AG09319 (cell line): ENCODE measurements at regions not wholly inside any gene's neighbourhood (a gene's known extent, or its start where the extent isn't known, plus 50 kb on each side); places are given as distances from the start of the nearest gene placed in this dataset.
"Not testable (repeated sequence)": the region's sequence is repeated elsewhere in the genome, so short reads cannot be mapped to it uniquely, and the experiment has no call there.

Experiments used
- DNase-seq: peaks from one replicate; pipeline ENCODE4 v3.0.0-alpha.2; 2010; ENCODE audit warnings: low read depth; ENCODE audit errors: extremely low read depth
- CTCF ChIP-seq: IDR thresholded peaks from 2 replicates; pipeline ENCODE4 v1.5.1; 2011; ENCODE audit warnings: low read depth, mild to moderate bottlenecking, inconsistent platforms, low read length, moderate library complexity

DNA sequence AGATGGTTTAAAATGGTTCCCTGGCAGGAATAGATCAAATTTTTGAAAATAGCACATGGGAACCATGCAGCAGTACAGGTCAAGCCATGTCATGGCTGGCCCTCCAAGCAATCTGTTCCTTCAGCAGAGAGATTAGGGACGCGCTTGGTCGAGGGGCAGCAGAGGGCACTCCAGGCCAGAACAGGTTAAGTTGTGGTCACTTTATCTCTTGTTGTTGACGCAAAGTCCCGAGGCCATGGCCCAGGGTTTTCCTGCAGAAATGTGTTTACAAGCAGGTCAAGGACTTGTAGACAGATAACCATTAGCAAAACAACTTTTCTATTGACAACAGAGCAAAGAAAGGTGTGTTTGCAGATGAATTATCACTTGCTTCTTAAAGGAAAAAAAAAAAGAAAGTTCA lies 570.0 kb upstream of the NR2F2 start:
- DNase-seq: no peak
- peak; percentile 7; the same call in 1 of the 2 replicates for TF ChIP-seq CTCF

GRCh38 chr15:95761501-95762165 lies 568.9 kb upstream of the NR2F2 start:
- DNase-seq: no peak

DNA sequence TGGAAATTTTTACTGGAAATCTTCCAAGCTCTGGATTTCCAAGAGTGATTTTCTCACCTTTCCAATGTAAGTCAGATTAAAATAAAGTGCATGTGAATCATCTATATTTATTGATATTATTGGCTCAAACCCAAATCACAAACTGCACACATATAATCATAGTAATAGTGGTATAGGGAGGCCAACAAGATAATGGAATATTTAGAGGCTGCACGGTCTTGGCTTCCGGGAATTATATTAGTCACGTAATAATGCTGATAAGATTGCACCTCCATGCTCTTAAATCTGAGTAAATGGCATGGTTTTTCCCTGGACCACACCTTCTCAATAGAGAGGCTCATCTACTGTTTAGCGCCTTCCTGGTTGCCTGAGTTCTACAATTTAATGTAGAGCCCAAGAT lies 567.1 kb upstream of the NR2F2 start:
- no peak for DNase-seq
- no peak for TF ChIP-seq CTCF

More at GRCh38 chr15:95761501-95762165, 568.9 kb upstream of the NR2F2 start:
- no peak for TF ChIP-seq CTCF

DNA sequence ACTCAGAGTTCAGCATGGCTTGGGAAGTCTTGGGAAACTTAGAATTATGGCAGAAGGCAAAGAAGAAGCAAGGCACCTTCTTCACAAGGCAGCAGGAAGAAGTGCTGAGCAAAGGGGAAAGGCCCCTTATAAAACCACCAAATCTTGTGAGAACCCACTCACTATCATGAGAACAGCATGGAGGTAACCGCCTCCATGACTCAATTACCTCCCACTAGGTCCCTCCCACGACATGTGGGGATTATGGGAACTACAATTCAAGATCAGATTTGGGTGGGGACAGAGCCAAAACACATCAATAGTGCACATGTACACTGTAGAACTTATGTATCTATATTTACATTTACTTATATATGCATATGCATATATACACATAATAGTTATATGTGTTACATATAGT lies 565.3 kb upstream of the NR2F2 start:
- DNase-seq: no peak
- no peak for TF ChIP-seq CTCF

DNA sequence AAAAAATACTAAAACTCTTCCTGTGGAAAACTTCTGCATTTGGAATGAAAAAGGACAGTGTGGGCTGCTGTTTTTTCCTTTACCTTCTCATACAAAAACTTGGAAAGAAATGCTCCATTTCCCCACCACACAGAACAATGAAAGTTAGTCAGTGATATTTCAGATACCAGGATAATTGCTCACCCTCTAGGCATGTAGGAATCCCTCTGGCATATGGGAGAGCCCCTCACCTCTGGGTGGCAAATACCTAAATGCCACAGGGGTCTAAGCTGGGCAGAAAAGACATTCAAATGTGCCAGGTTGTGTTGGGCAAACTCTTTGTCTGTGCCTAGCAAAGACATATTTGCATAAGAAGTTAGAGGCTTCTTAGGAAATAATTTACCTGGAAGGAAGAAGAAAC lies 560.3 kb upstream of the NR2F2 start:
- TF ChIP-seq CTCF: no peak
- DNase-seq: no peak

GRCh38 chr15:95772982-95773381 lies 557.5 kb upstream of the NR2F2 start:
- no peak for TF ChIP-seq CTCF
- no peak for DNase-seq

- TF ChIP-seq CTCF: no peak
- DNase-seq: no peak
Observed at GRCh38 chr15:95784508-95784907, 546.0 kb upstream of the NR2F2 start.

GRCh38 chr15:95785276-95785675 lies 545.2 kb upstream of the NR2F2 start:
- DNase-seq: not testable (repeated sequence)
